ENCODE measurements at regions not wholly inside any gene's neighbourhood (a gene's known extent, or its start where the extent isn't known, plus 50 kb on each side); places are given as distances from the start of the nearest gene placed in this dataset.

DNA sequence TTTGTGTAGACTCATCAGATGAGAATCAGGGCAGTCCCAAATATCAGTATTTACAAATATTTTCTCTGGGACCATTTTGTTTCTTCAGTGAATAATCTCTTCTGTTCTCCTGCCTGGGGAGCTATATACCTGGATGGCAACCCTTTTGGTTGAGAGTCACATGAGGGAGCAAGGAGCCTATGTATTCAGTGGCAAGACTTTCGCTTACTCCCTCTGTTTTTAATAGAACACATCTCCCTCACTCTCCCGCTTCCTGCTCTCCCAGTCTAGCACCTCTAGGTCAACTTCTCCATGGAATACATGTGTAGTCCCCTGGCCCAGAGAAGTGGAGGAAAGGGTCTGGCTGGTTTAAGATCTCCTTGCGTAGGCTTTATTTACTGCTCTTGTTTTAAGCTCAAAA, 600.3 kb downstream of the CCDC85A start:
- H3K9me3 ChIP-seq (ENCODE audit: low read depth) = no peaks in the 10 kb centered on the region
- no peaks in the 10 kb centered on the region for H4K20me1 ChIP-seq (ENCODE audit: insufficient read depth, poor library complexity, severe bottlenecking)
- H3K27ac ChIP-seq = no peak overlapping the region
- 77% methylated on average over 3 of the region's 3 CpGs for WGBS (ENCODE audit: low lambda C conversion rate, missing lambda C conversion rate)
- TF ChIP-seq EZH2 (IDR thresholded peaks at IDR 0.05; ENCODE audit: borderline replicate concordance) = no peak
- no peaks in the 10 kb centered on the region for H3K4me1 ChIP-seq (ENCODE audit: insufficient read depth)
- no peaks in the 10 kb centered on the region for H3K27me3 ChIP-seq
- H3K9me2 ChIP-seq (replicated peaks; ENCODE audit: insufficient read depth) = no peaks in the 10 kb centered on the region
- no peak overlapping the region for H3K4me3 ChIP-seq
- no peak for DNase-seq (ENCODE audit: low spot score)
- H3K4me2 ChIP-seq = no peak overlapping the region
- no peak overlapping the region for H2AFZ ChIP-seq
- no peaks in the 10 kb centered on the region for H3K79me2 ChIP-seq
- H3K36me3 ChIP-seq (replicated peaks; ENCODE audit: insufficient read depth, low read depth) = no peaks in the 10 kb centered on the region

GRCh38 chr2:56801214-56801613, 617.4 kb downstream of the CCDC85A start:
- no peak for TF ChIP-seq EZH2 (IDR thresholded peaks at IDR 0.05; ENCODE audit: borderline replicate concordance)
- no peak for TF ChIP-seq EZH2phosphoT487 (IDR thresholded peaks at IDR 0.05; ENCODE audit: low read depth, severe bottlenecking, unreplicated experiment)
- TF ChIP-seq, protein P1, sequence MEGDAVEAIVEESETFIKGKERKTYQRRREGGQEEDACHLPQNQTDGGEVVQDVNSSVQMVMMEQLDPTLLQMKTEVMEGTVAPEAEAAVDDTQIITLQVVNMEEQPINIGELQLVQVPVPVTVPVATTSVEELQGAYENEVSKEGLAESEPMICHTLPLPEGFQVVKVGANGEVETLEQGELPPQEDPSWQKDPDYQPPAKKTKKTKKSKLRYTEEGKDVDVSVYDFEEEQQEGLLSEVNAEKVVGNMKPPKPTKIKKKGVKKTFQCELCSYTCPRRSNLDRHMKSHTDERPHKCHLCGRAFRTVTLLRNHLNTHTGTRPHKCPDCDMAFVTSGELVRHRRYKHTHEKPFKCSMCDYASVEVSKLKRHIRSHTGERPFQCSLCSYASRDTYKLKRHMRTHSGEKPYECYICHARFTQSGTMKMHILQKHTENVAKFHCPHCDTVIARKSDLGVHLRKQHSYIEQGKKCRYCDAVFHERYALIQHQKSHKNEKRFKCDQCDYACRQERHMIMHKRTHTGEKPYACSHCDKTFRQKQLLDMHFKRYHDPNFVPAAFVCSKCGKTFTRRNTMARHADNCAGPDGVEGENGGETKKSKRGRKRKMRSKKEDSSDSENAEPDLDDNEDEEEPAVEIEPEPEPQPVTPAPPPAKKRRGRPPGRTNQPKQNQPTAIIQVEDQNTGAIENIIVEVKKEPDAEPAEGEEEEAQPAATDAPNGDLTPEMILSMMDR (IDR thresholded peaks at IDR 0.05; ENCODE audit: poor library complexity) = no peak
- WGBS (ENCODE audit: low lambda C conversion rate, missing lambda C conversion rate) = 97% methylated on average over 2 of the region's 2 CpGs
- H3K9me2 ChIP-seq (replicated peaks; ENCODE audit: insufficient read depth) = no peaks in the 10 kb centered on the region
- no peak overlapping the region for H2AFZ ChIP-seq
- no peaks in the 10 kb centered on the region for H3K4me1 ChIP-seq (ENCODE audit: insufficient read depth)
- no peaks in the 10 kb centered on the region for H3K36me3 ChIP-seq (replicated peaks; ENCODE audit: insufficient read depth, low read depth)
- H3K79me2 ChIP-seq = no peaks in the 10 kb centered on the region
- H3K4me2 ChIP-seq = no peak overlapping the region
- no peaks in the 10 kb centered on the region for H3K27me3 ChIP-seq
- H3K9me3 ChIP-seq (ENCODE audit: low read depth) = no peaks in the 10 kb centered on the region
- DNase-seq (ENCODE audit: low spot score) = no peak
- no peak overlapping the region for H3K27ac ChIP-seq
- no peak overlapping the region for H3K4me3 ChIP-seq
- H4K20me1 ChIP-seq (ENCODE audit: insufficient read depth, poor library complexity, severe bottlenecking) = no peaks in the 10 kb centered on the region

- WGBS (ENCODE audit: low lambda C conversion rate, missing lambda C conversion rate) = 75% methylated on average over 3 of the region's 3 CpGs
- H2AFZ ChIP-seq = no peak overlapping the region
- no peak for TF ChIP-seq EZH2 (IDR thresholded peaks at IDR 0.05; ENCODE audit: borderline replicate concordance)
- TF ChIP-seq, protein P1 (IDR thresholded peaks at IDR 0.05; ENCODE audit: poor library complexity) = no peak
- TF ChIP-seq EZH2phosphoT487 (IDR thresholded peaks at IDR 0.05; ENCODE audit: low read depth, severe bottlenecking, unreplicated experiment) = no peak
- H3K79me2 ChIP-seq = no peaks in the 10 kb centered on the region
- H3K27ac ChIP-seq = no peak overlapping the region
- H3K9me3 ChIP-seq (ENCODE audit: low read depth) = no peaks in the 10 kb centered on the region
- no peaks in the 10 kb centered on the region for H3K9me2 ChIP-seq (replicated peaks; ENCODE audit: insufficient read depth)
- H3K4me1 ChIP-seq (ENCODE audit: insufficient read depth) = no peaks in the 10 kb centered on the region
- H3K4me3 ChIP-seq = no peak overlapping the region
- H3K36me3 ChIP-seq (replicated peaks; ENCODE audit: insufficient read depth, low read depth) = no peaks in the 10 kb centered on the region
- H4K20me1 ChIP-seq (ENCODE audit: insufficient read depth, poor library complexity, severe bottlenecking) = no peaks in the 10 kb centered on the region
- no peaks in the 10 kb centered on the region for H3K27me3 ChIP-seq
- no peak for DNase-seq (ENCODE audit: low spot score)
- no peak overlapping the region for H3K4me2 ChIP-seq
These were observed 618.0 kb downstream of the CCDC85A start for GRCh38 chr2:56801770-56802169.

DNA sequence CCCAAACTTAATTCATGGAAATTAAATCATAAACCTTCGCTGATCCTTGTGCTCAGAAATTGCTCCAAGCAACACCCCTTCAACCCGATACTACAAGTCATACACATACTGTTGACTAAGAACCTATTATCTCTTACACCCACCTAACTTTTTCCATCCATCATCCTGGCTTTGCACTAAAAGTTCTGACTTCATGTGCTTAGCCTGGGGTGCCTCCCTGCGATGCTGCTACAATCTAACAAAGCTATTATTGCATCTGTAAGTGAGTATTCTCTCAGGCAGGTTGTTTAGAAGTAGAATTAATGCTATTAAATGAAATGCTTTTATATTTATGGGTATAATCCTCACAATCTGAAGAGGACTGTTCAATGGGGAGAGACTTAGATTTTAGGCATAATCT, 619.8 kb downstream of the CCDC85A start:
- Histone ChIP-seq H3K9me3 (ENCODE audit: low read depth) (no peaks in the 10 kb centered on the region), H4K20me1 (ENCODE audit: insufficient read depth, poor library complexity, severe bottlenecking) (no peaks in the 10 kb centered on the region), H3K27me3 (no peaks in the 10 kb centered on the region), H2AFZ (no peak overlapping the region), H3K36me3 (replicated peaks; ENCODE audit: insufficient read depth, low read depth) (no peaks in the 10 kb centered on the region), H3K9me2 (replicated peaks; ENCODE audit: insufficient read depth) (no peaks in the 10 kb centered on the region), H3K27ac (no peak overlapping the region), H3K4me1 (ENCODE audit: insufficient read depth) (no peaks in the 10 kb centered on the region), H3K79me2 (no peaks in the 10 kb centered on the region), H3K4me3 (no peak overlapping the region), H3K4me2 (no peak overlapping the region)
- TF ChIP-seq EZH2 (IDR thresholded peaks at IDR 0.05; ENCODE audit: borderline replicate concordance) (no peak), EZH2phosphoT487 (IDR thresholded peaks at IDR 0.05; ENCODE audit: low read depth, severe bottlenecking, unreplicated experiment) (no peak)
- TF ChIP-seq, protein P1 (IDR thresholded peaks at IDR 0.05; ENCODE audit: poor library complexity) = no peak
- no peak for DNase-seq (ENCODE audit: low spot score)
- 90% methylated on average over 3 of the region's 3 CpGs for WGBS (ENCODE audit: low lambda C conversion rate, missing lambda C conversion rate)

Data from hepatocyte (in vitro differentiated cells).